Stomach (tissue), 4 donors: ENCODE measurements at regions not wholly inside any gene's neighbourhood (a gene's known extent, or its start where the extent isn't known, plus 50 kb on each side); places are given as distances from the start of the nearest gene placed in this dataset.

Source experiments
- EP300 ChIP-seq: sonication (generic); formaldehyde crosslinking; IDR thresholded peaks from one replicate; pipeline ENCODE4 v1.6.1; 2017; ENCODE audit warnings: antibody characterized with exemption
- POLR2A ChIP-seq, 4 donors: fragments of 450-650 bp; IDR thresholded peaks; one replicate each; pipeline ENCODE4 v1.6.1; 2016; ENCODE audit warnings: antibody characterized with exemption in 4 of 4, control low read depth in 2 of 4, mild to moderate bottlenecking in 1 of 4, moderate library complexity in 1 of 4
- POLR2AphosphoS5 ChIP-seq, 3 donors: sonication (generic); formaldehyde crosslinking; IDR thresholded peaks; one replicate each; pipeline ENCODE4 v1.6.1; 2016; ENCODE audit warnings: antibody characterized with exemption in 3 of 3
- TF ChIP-seq, protein P1 (sequence below), 7 experiments: fragments of 450-650 bp in 4 of 7; fragments of 200-600 bp in 3 of 7; sonication (generic) in 3 of 7; IDR thresholded peaks; one replicate each; pipeline ENCODE4 v1.5.1; 2016 to 2019; ENCODE audit warnings: antibody characterized with exemption in 7 of 7, control low read depth in 2 of 7, mild to moderate bottlenecking in 1 of 7

DNA sequence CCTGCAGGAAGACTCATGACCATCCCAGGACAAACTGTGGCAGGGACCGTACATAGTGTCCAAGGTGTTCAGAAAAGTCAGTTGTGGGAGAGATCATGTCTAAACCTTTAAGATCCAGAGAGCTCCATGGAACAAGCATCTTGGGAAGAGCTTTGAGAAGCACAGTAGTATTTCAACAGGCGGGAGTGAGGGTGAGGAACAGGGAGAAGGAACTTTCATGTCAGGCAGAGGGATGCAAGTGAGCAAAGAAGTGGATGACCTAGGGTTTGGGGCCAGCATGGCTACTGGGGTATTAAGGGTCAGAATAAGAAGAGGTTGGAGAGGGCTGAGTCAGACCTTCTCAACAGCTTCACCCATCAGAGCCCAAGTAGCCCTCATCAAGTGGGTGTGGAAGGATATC, 147.9 kb upstream of the ETV3 start:
- TF ChIP-seq, protein P1, sequence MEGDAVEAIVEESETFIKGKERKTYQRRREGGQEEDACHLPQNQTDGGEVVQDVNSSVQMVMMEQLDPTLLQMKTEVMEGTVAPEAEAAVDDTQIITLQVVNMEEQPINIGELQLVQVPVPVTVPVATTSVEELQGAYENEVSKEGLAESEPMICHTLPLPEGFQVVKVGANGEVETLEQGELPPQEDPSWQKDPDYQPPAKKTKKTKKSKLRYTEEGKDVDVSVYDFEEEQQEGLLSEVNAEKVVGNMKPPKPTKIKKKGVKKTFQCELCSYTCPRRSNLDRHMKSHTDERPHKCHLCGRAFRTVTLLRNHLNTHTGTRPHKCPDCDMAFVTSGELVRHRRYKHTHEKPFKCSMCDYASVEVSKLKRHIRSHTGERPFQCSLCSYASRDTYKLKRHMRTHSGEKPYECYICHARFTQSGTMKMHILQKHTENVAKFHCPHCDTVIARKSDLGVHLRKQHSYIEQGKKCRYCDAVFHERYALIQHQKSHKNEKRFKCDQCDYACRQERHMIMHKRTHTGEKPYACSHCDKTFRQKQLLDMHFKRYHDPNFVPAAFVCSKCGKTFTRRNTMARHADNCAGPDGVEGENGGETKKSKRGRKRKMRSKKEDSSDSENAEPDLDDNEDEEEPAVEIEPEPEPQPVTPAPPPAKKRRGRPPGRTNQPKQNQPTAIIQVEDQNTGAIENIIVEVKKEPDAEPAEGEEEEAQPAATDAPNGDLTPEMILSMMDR (IDR thresholded peaks at IDR 0.05) = no peak
- TF ChIP-seq POLR2A (IDR thresholded peaks at IDR 0.05) = no peak
- no peak for TF ChIP-seq POLR2AphosphoS5 (IDR thresholded peaks at IDR 0.05)
- TF ChIP-seq EP300 = no peak
